Body of pancreas (tissue), 4 donors: ENCODE measurements at regions not wholly inside any gene's neighbourhood (a gene's known extent, or its start where the extent isn't known, plus 50 kb on each side); places are given as distances from the start of the nearest gene placed in this dataset.

Experiments used
- ATAC-seq: fragments of 150-250 bp; one replicate; pipeline ENCODE4 v1.9.1; 2016
- DNase-seq, 4 donors: peaks; one replicate each; pipeline ENCODE4 v3.0.0-alpha.2; 2019
- H3K27ac ChIP-seq, 4 donors: fragments of 200-600 bp; sonication (generic); 1 replicate in 3 of 4; 2 replicates in 1 of 4; pipeline versions ENCODE4 v1.5.1 to v1.6.1; 2016 to 2019; ENCODE audit warnings: mild to moderate bottlenecking in 1 of 4, mixed read lengths in 1 of 4, moderate library complexity in 1 of 4
- H3K27me3 ChIP-seq, 2 donors: fragments of 200-600 bp; sonication (generic); one replicate each; pipeline ENCODE4 v1.6.0; 2016; ENCODE audit warnings: mild to moderate bottlenecking in 1 of 2
- H3K36me3 ChIP-seq, 2 donors: fragments of 200-600 bp; sonication (generic); replicated peaks in 1 of 2; 2 replicates each; pipeline ENCODE4 v1.5.1; 2016; ENCODE audit warnings: low read depth in 2 of 2; ENCODE audit not compliant: insufficient read depth in 1 of 2
- H3K4me1 ChIP-seq: fragments of 200-600 bp; sonication (generic); one replicate; pipeline ENCODE4 v1.6.0; 2016
- H3K4me3 ChIP-seq, 2 donors: fragments of 200-600 bp; sonication (generic); 1 replicate in 1 of 2; 2 replicates in 1 of 2; pipeline ENCODE4 v1.5.1; 2016 to 2019
- H3K9me3 ChIP-seq, 3 donors: fragments of 200-600 bp; sonication (generic); 1 replicate in 2 of 3; 2 replicates in 1 of 3; pipeline ENCODE4 v1.5.1; 2016
- POLR2A ChIP-seq, 3 donors: fragments of 450-650 bp; IDR thresholded peaks; one replicate each; pipeline ENCODE4 v1.6.1; 2016; ENCODE audit warnings: antibody characterized with exemption in 3 of 3, mild to moderate bottlenecking in 2 of 3
- WGBS, 2 donors: methylation state at CpG; one replicate each; pipeline ENCODE4 v1.1.5; 2017; 5-methylcytosine and 5-hydroxymethylcytosine counted together
- intact Hi-C: fragments of 100-400 bp; cut with DNase I; formaldehyde crosslinking; loops from one replicate; pipeline ENCODE4 v1.15.1; 2023
- TF ChIP-seq, protein P1 (sequence below), 7 experiments: fragments of 450-650 bp in 4 of 7; fragments of 200-600 bp in 3 of 7; sonication (generic) in 3 of 7; IDR thresholded peaks; one replicate each; pipeline ENCODE4 v1.5.1; 2016 to 2019; ENCODE audit warnings: antibody characterized with exemption in 7 of 7

DNA sequence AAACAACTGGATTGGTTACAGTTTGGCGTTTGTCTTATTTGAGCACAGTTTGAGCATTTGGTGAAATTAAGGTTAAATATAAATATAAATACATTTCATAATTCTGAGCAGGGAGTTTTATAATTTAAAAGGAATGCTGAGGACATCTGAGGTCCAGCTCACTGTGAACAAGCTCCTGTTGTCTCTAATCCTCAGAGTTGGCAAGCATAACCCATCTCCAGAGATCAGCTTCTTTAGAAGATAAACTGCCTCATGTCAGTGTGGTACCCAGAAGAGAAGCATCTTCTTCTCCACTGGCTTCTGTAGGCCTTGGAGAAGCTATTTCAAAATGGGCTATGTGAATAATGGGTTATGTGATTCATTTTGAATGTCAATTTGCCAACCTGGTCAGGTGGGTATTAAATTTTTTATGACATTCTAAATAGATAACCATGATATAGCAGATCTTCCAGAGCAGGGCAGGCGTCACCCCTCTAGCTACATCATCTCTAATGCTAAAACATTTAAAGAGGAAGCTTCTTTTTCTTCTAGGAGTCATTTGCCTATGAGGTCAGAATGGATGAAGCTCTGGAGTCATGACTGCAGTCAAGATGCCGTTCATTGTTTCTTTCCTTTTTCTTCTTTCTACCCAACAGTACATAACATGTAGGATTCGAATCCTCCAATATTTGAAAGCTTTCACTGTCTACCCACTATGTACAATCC is 324.0 kb downstream of the RNF144A start:
- Histone ChIP-seq H3K27me3 (no peaks in the 10 kb centered on the region), H3K27ac (no peak overlapping the region), H3K4me3 (no peak overlapping the region), H3K4me1 (no peaks in the 10 kb centered on the region), H3K36me3 (no peaks in the 10 kb centered on the region), H3K9me3 (no peaks in the 10 kb centered on the region)
- TF ChIP-seq POLR2A (IDR thresholded peaks at IDR 0.05), result no peak
- ATAC-seq (no peak), DNase-seq (no peak)
- 87 to 95% methylated on average over 4 of the region's 4 CpGs for WGBS, 2 donors
- intact Hi-C loops, result no loop called here

DNA sequence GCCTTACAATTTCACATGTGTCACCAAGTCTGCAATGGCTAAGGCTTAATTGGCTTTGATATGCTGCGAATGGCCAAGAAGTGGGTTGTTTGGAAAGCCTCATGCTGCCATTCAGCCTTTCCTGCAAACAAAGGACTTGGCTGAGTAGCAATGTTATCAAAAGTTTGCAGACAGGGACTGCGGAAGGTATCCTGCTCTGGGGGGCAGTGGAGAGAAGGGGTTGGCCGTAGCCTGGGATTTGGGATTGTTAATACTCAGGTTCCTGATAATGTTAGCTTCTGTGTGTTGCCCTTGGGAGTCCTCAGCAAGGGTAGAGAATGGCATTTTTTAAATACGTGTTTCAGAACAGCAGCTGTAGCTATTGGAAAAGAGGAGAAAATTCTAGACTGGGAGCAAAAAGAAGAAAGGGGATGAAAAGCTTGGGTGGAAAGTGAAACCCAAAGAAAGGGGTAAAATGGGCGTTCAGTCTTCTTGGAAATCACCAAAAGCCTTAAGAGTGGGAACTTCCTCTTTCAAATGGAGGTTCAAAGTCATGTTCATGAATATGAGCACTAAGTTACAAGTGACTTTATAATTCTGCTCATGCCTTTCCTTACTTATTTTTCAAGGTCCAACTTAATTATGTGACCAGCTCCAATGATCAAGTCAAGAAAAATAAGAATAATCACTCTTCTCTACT is 325.1 kb downstream of the RNF144A start:
- no peak for TF ChIP-seq POLR2A (IDR thresholded peaks at IDR 0.05)
- TF ChIP-seq, protein P1, sequence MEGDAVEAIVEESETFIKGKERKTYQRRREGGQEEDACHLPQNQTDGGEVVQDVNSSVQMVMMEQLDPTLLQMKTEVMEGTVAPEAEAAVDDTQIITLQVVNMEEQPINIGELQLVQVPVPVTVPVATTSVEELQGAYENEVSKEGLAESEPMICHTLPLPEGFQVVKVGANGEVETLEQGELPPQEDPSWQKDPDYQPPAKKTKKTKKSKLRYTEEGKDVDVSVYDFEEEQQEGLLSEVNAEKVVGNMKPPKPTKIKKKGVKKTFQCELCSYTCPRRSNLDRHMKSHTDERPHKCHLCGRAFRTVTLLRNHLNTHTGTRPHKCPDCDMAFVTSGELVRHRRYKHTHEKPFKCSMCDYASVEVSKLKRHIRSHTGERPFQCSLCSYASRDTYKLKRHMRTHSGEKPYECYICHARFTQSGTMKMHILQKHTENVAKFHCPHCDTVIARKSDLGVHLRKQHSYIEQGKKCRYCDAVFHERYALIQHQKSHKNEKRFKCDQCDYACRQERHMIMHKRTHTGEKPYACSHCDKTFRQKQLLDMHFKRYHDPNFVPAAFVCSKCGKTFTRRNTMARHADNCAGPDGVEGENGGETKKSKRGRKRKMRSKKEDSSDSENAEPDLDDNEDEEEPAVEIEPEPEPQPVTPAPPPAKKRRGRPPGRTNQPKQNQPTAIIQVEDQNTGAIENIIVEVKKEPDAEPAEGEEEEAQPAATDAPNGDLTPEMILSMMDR (IDR thresholded peaks at IDR 0.05), result no peak
- Histone ChIP-seq H3K27ac (no peak overlapping the region), H3K4me1 (no peaks in the 10 kb centered on the region), H3K27me3 (no peaks in the 10 kb centered on the region), H3K9me3 (no peaks in the 10 kb centered on the region), H3K36me3 (no peaks in the 10 kb centered on the region), H3K4me3 (no peak overlapping the region)
- intact Hi-C loops, result no loop called here
- 78 to 83% methylated on average over 5 of the region's 5 CpGs for WGBS, 2 donors
- ATAC-seq (no peak), DNase-seq (no peak)

DNA sequence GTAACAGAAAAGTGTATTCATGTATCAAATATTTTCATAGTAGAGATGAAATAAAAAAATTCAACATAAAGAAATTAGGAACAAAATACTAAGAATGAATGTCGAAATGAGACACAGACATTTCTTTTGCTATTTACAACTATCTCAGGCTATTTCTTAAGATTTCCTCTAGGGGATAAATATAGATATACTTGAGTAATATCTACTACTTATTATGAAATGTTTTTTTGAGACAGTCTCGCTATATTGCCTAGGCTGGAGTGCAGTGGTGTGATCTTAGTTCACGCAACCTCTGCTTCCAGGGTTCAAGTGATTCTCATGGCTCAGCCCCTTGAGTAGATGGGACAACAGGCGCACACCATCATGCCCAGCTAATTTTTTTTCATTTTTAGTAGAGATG is 326.1 kb downstream of the RNF144A start:
- no peaks in the 10 kb centered on the region for H3K27me3 ChIP-seq
- DNase-seq (no peak), ATAC-seq (no peak)
- H3K36me3 ChIP-seq, result no peaks in the 10 kb centered on the region
- no peaks in the 10 kb centered on the region for H3K4me1 ChIP-seq
- no peak overlapping the region for H3K27ac ChIP-seq
- intact Hi-C loops, result no loop called here
- H3K4me3 ChIP-seq, result no peak overlapping the region
- TF ChIP-seq, protein P1 (IDR thresholded peaks at IDR 0.05), result no peak
- no peak for TF ChIP-seq POLR2A (IDR thresholded peaks at IDR 0.05)
- 73 to 93% methylated on average over 4 of the region's 4 CpGs for WGBS, 2 donors
- no peaks in the 10 kb centered on the region for H3K9me3 ChIP-seq

DNA sequence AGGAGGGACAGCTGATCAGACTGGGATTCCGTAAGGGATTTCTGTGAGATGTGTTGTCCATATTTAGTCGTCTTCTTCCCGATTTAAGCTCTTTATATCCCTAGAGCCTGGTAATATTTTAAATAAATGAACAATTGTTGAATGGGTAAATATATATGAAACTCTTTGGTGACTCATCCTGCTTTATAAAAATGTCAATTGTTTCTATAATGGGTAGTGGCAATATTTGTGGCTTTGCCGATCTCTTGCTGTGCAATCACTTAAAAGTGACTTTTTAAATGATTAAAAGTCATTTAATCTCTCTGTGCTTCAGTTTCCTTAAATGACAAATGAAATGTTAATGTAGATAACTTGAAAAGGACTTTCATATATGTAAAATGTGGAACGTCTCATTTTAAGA is 339.2 kb downstream of the RNF144A start:
- H3K27ac ChIP-seq, result no peak overlapping the region
- WGBS, 2 donors, result 70 to 90% methylated on average over 5 of the region's 5 CpGs
- H3K27me3 ChIP-seq, result no peaks in the 10 kb centered on the region
- H3K4me3 ChIP-seq, result no peak overlapping the region
- H3K9me3 ChIP-seq, result no peaks in the 10 kb centered on the region
- no peaks in the 10 kb centered on the region for H3K4me1 ChIP-seq
- intact Hi-C loops, result no loop called here
- ATAC-seq (no peak), DNase-seq (no peak)
- TF ChIP-seq POLR2A (IDR thresholded peaks at IDR 0.05), result no peak
- TF ChIP-seq, protein P1 (IDR thresholded peaks at IDR 0.05), result no peak
- no peaks in the 10 kb centered on the region for H3K36me3 ChIP-seq

DNA sequence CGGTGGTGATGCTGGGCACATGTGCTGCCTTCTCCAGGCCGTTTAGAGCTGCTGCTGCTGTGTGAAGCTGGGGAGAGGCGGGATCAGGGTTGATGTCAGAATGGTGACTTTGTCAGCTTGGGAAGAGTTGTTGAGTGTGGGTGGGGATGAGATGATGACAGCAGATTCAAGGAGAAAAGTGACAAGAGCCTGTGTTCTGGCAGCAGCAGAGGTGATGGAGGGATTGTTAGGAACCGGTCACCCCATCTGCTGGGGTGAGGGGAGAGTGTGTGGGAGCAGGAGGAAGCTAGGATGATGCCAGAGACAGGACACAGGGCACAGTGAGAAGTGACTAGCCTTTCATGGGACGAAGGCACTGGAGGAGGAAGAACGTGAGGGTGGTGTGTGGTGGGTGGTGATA is 345.5 kb downstream of the RNF144A start:
- no peaks in the 10 kb centered on the region for H3K36me3 ChIP-seq
- H3K27ac ChIP-seq, result no peak overlapping the region
- H3K27me3 ChIP-seq, result no peaks in the 10 kb centered on the region
- WGBS, 2 donors, result 74 to 78% methylated on average over 6 of the region's 6 CpGs
- H3K9me3 ChIP-seq, result no peaks in the 10 kb centered on the region
- H3K4me1 ChIP-seq, result no peaks in the 10 kb centered on the region
- intact Hi-C loops, result no loop called here
- no peak for ATAC-seq
- no peak overlapping the region for H3K4me3 ChIP-seq
- DNase-seq, result no peak
- TF ChIP-seq, protein P1 (IDR thresholded peaks at IDR 0.05), result no peak
- TF ChIP-seq POLR2A (IDR thresholded peaks at IDR 0.05), result no peak
